BJ (cell line): ENCODE measurements at regions not wholly inside any gene's neighbourhood (a gene's known extent, or its start where the extent isn't known, plus 50 kb on each side); places are given as distances from the start of the nearest gene placed in this dataset.

ENCODE experiments used
- CTCF ChIA-PET: fragments of 350-600 bp; formaldehyde crosslinking; extraction: SDS; loops from one replicate; lab custom pipeline; 2021; ENCODE audit warnings: antibody characterized with exemption, inconsistent platforms; lab: Yijun Ruan, JAX
- POLR2A ChIA-PET: fragments of 300-600 bp; sonication (Branson Sonifier 250); formaldehyde crosslinking; extraction: SDS; loops from one replicate; lab custom pipeline; 2021; ENCODE audit warnings: antibody characterized with exemption; lab: Charles Lee
- DNase-seq: peaks from one replicate; pipeline ENCODE4 v3.0.0-alpha.2; 2011; ENCODE audit warnings: low read depth
- H3K27me3 ChIP-seq: 2 replicates; pipeline ENCODE4 v1.6.0; 2011; ENCODE audit warnings: low read length; ENCODE audit not compliant: control insufficient read depth, insufficient read depth
- H3K36me3 ChIP-seq: 2 replicates; pipeline ENCODE4 v1.5.1; 2011; ENCODE audit warnings: low read length; ENCODE audit not compliant: control insufficient read depth, insufficient read depth
- H3K4me3 ChIP-seq: 2 replicates; pipeline ENCODE4 v1.5.1; 2011; ENCODE audit warnings: low read depth, mild to moderate bottlenecking, control low read depth, low read length
- TF ChIP-seq, protein P1 (sequence below): IDR thresholded peaks from 2 replicates; pipeline ENCODE4 v1.5.1; 2011; ENCODE audit warnings: low read depth, mild to moderate bottlenecking, control low read depth, inconsistent platforms, low read length, moderate library complexity; ENCODE audit not compliant: insufficient read depth

- no peak for DNase-seq
- TF ChIP-seq, protein P1, sequence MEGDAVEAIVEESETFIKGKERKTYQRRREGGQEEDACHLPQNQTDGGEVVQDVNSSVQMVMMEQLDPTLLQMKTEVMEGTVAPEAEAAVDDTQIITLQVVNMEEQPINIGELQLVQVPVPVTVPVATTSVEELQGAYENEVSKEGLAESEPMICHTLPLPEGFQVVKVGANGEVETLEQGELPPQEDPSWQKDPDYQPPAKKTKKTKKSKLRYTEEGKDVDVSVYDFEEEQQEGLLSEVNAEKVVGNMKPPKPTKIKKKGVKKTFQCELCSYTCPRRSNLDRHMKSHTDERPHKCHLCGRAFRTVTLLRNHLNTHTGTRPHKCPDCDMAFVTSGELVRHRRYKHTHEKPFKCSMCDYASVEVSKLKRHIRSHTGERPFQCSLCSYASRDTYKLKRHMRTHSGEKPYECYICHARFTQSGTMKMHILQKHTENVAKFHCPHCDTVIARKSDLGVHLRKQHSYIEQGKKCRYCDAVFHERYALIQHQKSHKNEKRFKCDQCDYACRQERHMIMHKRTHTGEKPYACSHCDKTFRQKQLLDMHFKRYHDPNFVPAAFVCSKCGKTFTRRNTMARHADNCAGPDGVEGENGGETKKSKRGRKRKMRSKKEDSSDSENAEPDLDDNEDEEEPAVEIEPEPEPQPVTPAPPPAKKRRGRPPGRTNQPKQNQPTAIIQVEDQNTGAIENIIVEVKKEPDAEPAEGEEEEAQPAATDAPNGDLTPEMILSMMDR: no peak
- ChIA-PET POLR2A (no interaction called here), CTCF (no interaction called here)
- Histone ChIP-seq H3K4me3 (no peak overlapping the region), H3K27me3 (no peaks in the 10 kb centered on the region; the same call in 1 of the 2 replicates), H3K36me3 (no peaks in the 10 kb centered on the region)
Measured at GRCh38 chr2:226680719-226681118, 118.9 kb downstream of the IRS1 start.

GRCh38 chr2:226679389-226680065 lies 120.1 kb downstream of the IRS1 start:
- DNase-seq: no peak
- TF ChIP-seq, protein P1: no peak
- Histone ChIP-seq H3K27me3 (no peaks in the 10 kb centered on the region; the same call in 1 of the 2 replicates), H3K4me3 (no peak overlapping the region), H3K36me3 (no peaks in the 10 kb centered on the region)
- CTCF ChIA-PET: interaction anchor here (0.7 kb wide), 1 partner anchor 301 kb away, joined by 3 read pairs; no protein-coding TSS in a partner anchor
- POLR2A ChIA-PET: no interaction called here

DNA sequence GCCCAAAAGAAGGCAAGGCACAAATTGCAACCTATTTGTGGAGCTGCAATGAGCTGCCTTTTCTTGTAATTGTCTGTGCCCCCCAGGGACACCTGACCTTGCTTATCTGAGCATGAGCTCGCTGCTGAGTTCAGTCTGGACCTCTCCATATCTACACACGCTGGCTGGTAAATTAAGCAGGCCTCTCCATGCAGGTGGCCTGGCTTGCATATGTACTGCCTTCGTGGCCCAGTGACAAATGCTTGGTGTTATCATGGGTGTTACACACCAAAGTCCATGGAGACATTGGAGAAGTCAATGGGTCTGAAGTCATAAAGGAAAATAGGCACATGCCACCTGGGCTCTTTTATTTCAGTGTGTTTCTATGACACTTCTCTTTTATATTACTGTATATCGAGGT lies 121.2 kb downstream of the IRS1 start:
- CTCF ChIA-PET: no interaction called here
- DNase-seq: no peak
- POLR2A ChIA-PET: no interaction called here
- Histone ChIP-seq H3K27me3 (no peaks in the 10 kb centered on the region; the same call in 1 of the 2 replicates), H3K4me3 (no peak overlapping the region), H3K36me3 (no peaks in the 10 kb centered on the region)
- TF ChIP-seq, protein P1: no peak

GRCh38 chr2:226677080-226677479 lies 122.5 kb downstream of the IRS1 start:
- ChIA-PET POLR2A (no interaction called here), CTCF (no interaction called here)
- TF ChIP-seq, protein P1: no peak
- no peak overlapping the region for H3K4me3 ChIP-seq
- H3K36me3 ChIP-seq: no peaks in the 10 kb centered on the region
- no peak for DNase-seq
- no peaks in the 10 kb centered on the region; the same call in 1 of the 2 replicates for H3K27me3 ChIP-seq

GRCh38 chr2:226676618-226677017 lies 123.0 kb downstream of the IRS1 start:
- ChIA-PET CTCF (no interaction called here), POLR2A (no interaction called here)
- DNase-seq: no peak
- Histone ChIP-seq H3K27me3 (no peaks in the 10 kb centered on the region; the same call in 1 of the 2 replicates), H3K4me3 (no peak overlapping the region), H3K36me3 (no peaks in the 10 kb centered on the region)
- TF ChIP-seq, protein P1: no peak
